ENCODE measurements at regions not wholly inside any gene's neighbourhood (a gene's known extent, or its start where the extent isn't known, plus 50 kb on each side); places are given as distances from the start of the nearest gene placed in this dataset.
"Not testable (repeated sequence)": the region's sequence is repeated elsewhere in the genome, so short reads cannot be mapped to it uniquely, and the experiment has no call there.

GRCh38 chr7:112540839-112541577 is 60.2 kb downstream of the LSMEM1 start:
- no peak for DNase-seq (ENCODE audit: low read depth)

GRCh38 chr7:112546723-112547513 is 66.1 kb downstream of the LSMEM1 start:
- DNase-seq (ENCODE audit: low read depth), result peak; percentile 18

- peak; percentile 37 for DNase-seq (ENCODE audit: low read depth)
Observed at GRCh38 chr7:112547916-112548315, 67.1 kb downstream of the LSMEM1 start.

- DNase-seq (ENCODE audit: low read depth), result peak; percentile 78
Observed at GRCh38 chr7:112550468-112551060, 69.8 kb downstream of the LSMEM1 start.

- DNase-seq (ENCODE audit: low read depth), result not testable (repeated sequence)
Observed at GRCh38 chr7:112551521-112551920, 70.7 kb downstream of the LSMEM1 start.

- DNase-seq (ENCODE audit: low read depth), result no peak
Observed at GRCh38 chr7:112554591-112554990, 73.8 kb downstream of the LSMEM1 start.

- DNase-seq (ENCODE audit: low read depth), result no peak
Observed at GRCh38 chr7:112556633-112557032, 75.8 kb downstream of the LSMEM1 start.

GRCh38 chr7:112566442-112567324 is 85.9 kb downstream of the LSMEM1 start:
- DNase-seq (ENCODE audit: low read depth), result peak; percentile 29

GRCh38 chr7:112567388-112567787 is 86.6 kb downstream of the LSMEM1 start:
- no peak for DNase-seq (ENCODE audit: low read depth)

- no peak for DNase-seq (ENCODE audit: low read depth)
Observed at GRCh38 chr7:112571852-112572607, 91.2 kb downstream of the LSMEM1 start.

GRCh38 chr7:112572669-112573301 is 92.0 kb downstream of the LSMEM1 start:
- DNase-seq (ENCODE audit: low read depth), result no peak

- DNase-seq (ENCODE audit: low read depth), result no peak
Observed at GRCh38 chr7:112573302-112574039, 92.7 kb downstream of the LSMEM1 start.

- no peak for DNase-seq (ENCODE audit: low read depth)
Observed at GRCh38 chr7:112575864-112576263, 95.1 kb downstream of the LSMEM1 start.

GRCh38 chr7:112579388-112579787 is 98.6 kb downstream of the LSMEM1 start:
- DNase-seq (ENCODE audit: low read depth), result no peak

- no peak for DNase-seq (ENCODE audit: low read depth)
Observed at GRCh38 chr7:112580717-112581435, 100.1 kb downstream of the LSMEM1 start.

- DNase-seq (ENCODE audit: low read depth), result no peak
Observed at GRCh38 chr7:112581529-112581928, 100.7 kb downstream of the LSMEM1 start.

- DNase-seq (ENCODE audit: low read depth), result no peak
Observed at GRCh38 chr7:112584290-112584689, 103.5 kb downstream of the LSMEM1 start.

- DNase-seq (ENCODE audit: low read depth), result no peak
Observed at GRCh38 chr7:112587504-112587903, 106.7 kb downstream of the LSMEM1 start.
